ENCODE measurements at regions not wholly inside any gene's neighbourhood (a gene's known extent, or its start where the extent isn't known, plus 50 kb on each side); places are given as distances from the start of the nearest gene placed in this dataset.
"Not testable (repeated sequence)": the region's sequence is repeated elsewhere in the genome, so short reads cannot be mapped to it uniquely, and the experiment has no call there.

GRCh38 chr10:131574707-131575430 lies 263.3 kb upstream of the TCERG1L start:
- Mint-ChIP-seq H3K36me3 (no peaks in the 10 kb centered on the region), H3K27ac (no peak overlapping the region), H3K27me3 (no peaks in the 10 kb centered on the region), H3K4me3 (no peak overlapping the region), H3K4me1 (ENCODE audit: low read depth) (no peaks in the 10 kb centered on the region), H3K9me3 (ENCODE audit: low read depth) (no peaks in the 10 kb centered on the region)

- Mint-ChIP-seq H3K27ac (no peak overlapping the region), H3K4me1 (ENCODE audit: low read depth) (no peaks in the 10 kb centered on the region), H3K4me3 (no peak overlapping the region), H3K36me3 (no peaks in the 10 kb centered on the region), H3K27me3 (no peaks in the 10 kb centered on the region), H3K9me3 (ENCODE audit: low read depth) (no peaks in the 10 kb centered on the region)
Observed at GRCh38 chr10:131575877-131576276, 264.4 kb upstream of the TCERG1L start.

- Mint-ChIP-seq H3K9me3 (ENCODE audit: low read depth) (no peaks in the 10 kb centered on the region), H3K27me3 (no peaks in the 10 kb centered on the region), H3K27ac (no peak overlapping the region), H3K4me3 (no peak overlapping the region), H3K36me3 (no peaks in the 10 kb centered on the region), H3K4me1 (ENCODE audit: low read depth) (no peaks in the 10 kb centered on the region)
Observed at GRCh38 chr10:131576341-131577177, 265.0 kb upstream of the TCERG1L start.

GRCh38 chr10:131577178-131577555 lies 265.6 kb upstream of the TCERG1L start:
- H3K27me3 Mint-ChIP-seq: no peaks in the 10 kb centered on the region
- no peak overlapping the region for H3K27ac Mint-ChIP-seq
- H3K36me3 Mint-ChIP-seq: no peaks in the 10 kb centered on the region
- no peaks in the 10 kb centered on the region for H3K9me3 Mint-ChIP-seq (ENCODE audit: low read depth)
- H3K4me1 Mint-ChIP-seq (ENCODE audit: low read depth): no peaks in the 10 kb centered on the region
- no peak overlapping the region for H3K4me3 Mint-ChIP-seq

GRCh38 chr10:131577786-131578471 lies 266.4 kb upstream of the TCERG1L start:
- H3K27ac Mint-ChIP-seq: no peak overlapping the region
- H3K4me1 Mint-ChIP-seq (ENCODE audit: low read depth): no peaks in the 10 kb centered on the region
- H3K4me3 Mint-ChIP-seq: no peak overlapping the region
- H3K27me3 Mint-ChIP-seq: no peaks in the 10 kb centered on the region
- H3K36me3 Mint-ChIP-seq: no peaks in the 10 kb centered on the region
- H3K9me3 Mint-ChIP-seq (ENCODE audit: low read depth): no peaks in the 10 kb centered on the region

- Mint-ChIP-seq H3K9me3 (ENCODE audit: low read depth) (no peaks in the 10 kb centered on the region), H3K27me3 (no peaks in the 10 kb centered on the region), H3K36me3 (no peaks in the 10 kb centered on the region)
Observed at GRCh38 chr10:131578472-131578970, 267.0 kb upstream of the TCERG1L start.

GRCh38 chr10:131579251-131580071 lies 267.9 kb upstream of the TCERG1L start:
- Mint-ChIP-seq H3K9me3 (ENCODE audit: low read depth) (no peaks in the 10 kb centered on the region), H3K27me3 (no peaks in the 10 kb centered on the region), H3K36me3 (no peaks in the 10 kb centered on the region), H3K4me1 (ENCODE audit: low read depth) (no peaks in the 10 kb centered on the region), H3K4me3 (no peak overlapping the region), H3K27ac (no peak overlapping the region)

More at GRCh38 chr10:131578472-131578970, 267.0 kb upstream of the TCERG1L start:
- H3K4me1 Mint-ChIP-seq (ENCODE audit: low read depth): no peaks in the 10 kb centered on the region
- H3K27ac Mint-ChIP-seq: no peak overlapping the region
- H3K4me3 Mint-ChIP-seq: no peak overlapping the region

GRCh38 chr10:131580076-131580652 lies 268.6 kb upstream of the TCERG1L start:
- H3K36me3 Mint-ChIP-seq: no peaks in the 10 kb centered on the region
- H3K4me3 Mint-ChIP-seq: no peak overlapping the region

GRCh38 chr10:131580674-131581073 lies 269.2 kb upstream of the TCERG1L start:
- no peaks in the 10 kb centered on the region for H3K4me1 Mint-ChIP-seq (ENCODE audit: low read depth)

More at GRCh38 chr10:131580076-131580652, 268.6 kb upstream of the TCERG1L start:
- Mint-ChIP-seq H3K27me3 (no peaks in the 10 kb centered on the region), H3K27ac (no peak overlapping the region), H3K9me3 (ENCODE audit: low read depth) (no peaks in the 10 kb centered on the region), H3K4me1 (ENCODE audit: low read depth) (no peaks in the 10 kb centered on the region)

GRCh38 chr10:131581547-131581946 lies 270.0 kb upstream of the TCERG1L start:
- not testable (repeated sequence) for H3K9me3 Mint-ChIP-seq (ENCODE audit: low read depth); H3K27me3 Mint-ChIP-seq; H3K27ac Mint-ChIP-seq; H3K36me3 Mint-ChIP-seq; H3K4me1 Mint-ChIP-seq (ENCODE audit: low read depth); H3K4me3 Mint-ChIP-seq

More at GRCh38 chr10:131580674-131581073, 269.2 kb upstream of the TCERG1L start:
- H3K36me3 Mint-ChIP-seq: no peaks in the 10 kb centered on the region
- no peaks in the 10 kb centered on the region for H3K27me3 Mint-ChIP-seq
- H3K9me3 Mint-ChIP-seq (ENCODE audit: low read depth): no peaks in the 10 kb centered on the region
- no peak overlapping the region for H3K27ac Mint-ChIP-seq
- no peak overlapping the region for H3K4me3 Mint-ChIP-seq

GRCh38 chr10:131584287-131584686 lies 272.8 kb upstream of the TCERG1L start:
- Mint-ChIP-seq H3K4me3 (no peak overlapping the region), H3K27me3 (no peaks in the 10 kb centered on the region), H3K9me3 (ENCODE audit: low read depth) (no peaks in the 10 kb centered on the region), H3K4me1 (ENCODE audit: low read depth) (no peaks in the 10 kb centered on the region), H3K27ac (no peak overlapping the region), H3K36me3 (no peaks in the 10 kb centered on the region)

- no peaks in the 10 kb centered on the region for H3K27me3 Mint-ChIP-seq
- H3K4me1 Mint-ChIP-seq (ENCODE audit: low read depth): no peaks in the 10 kb centered on the region
- no peak overlapping the region for H3K4me3 Mint-ChIP-seq
- H3K36me3 Mint-ChIP-seq: no peaks in the 10 kb centered on the region
- no peak overlapping the region for H3K27ac Mint-ChIP-seq
- no peaks in the 10 kb centered on the region for H3K9me3 Mint-ChIP-seq (ENCODE audit: low read depth)
Observed at GRCh38 chr10:131585761-131586160, 274.2 kb upstream of the TCERG1L start.

- Mint-ChIP-seq H3K36me3 (no peaks in the 10 kb centered on the region), H3K4me3 (no peak overlapping the region), H3K9me3 (ENCODE audit: low read depth) (no peaks in the 10 kb centered on the region), H3K27ac (no peak overlapping the region), H3K4me1 (ENCODE audit: low read depth) (no peaks in the 10 kb centered on the region), H3K27me3 (no peaks in the 10 kb centered on the region)
Observed at GRCh38 chr10:131586958-131587357, 275.4 kb upstream of the TCERG1L start.

All from activated naive CD8-positive, alpha-beta T cell (primary cell).